ENCODE measurements at regions not wholly inside any gene's neighbourhood (a gene's known extent, or its start where the extent isn't known, plus 50 kb on each side); places are given as distances from the start of the nearest gene placed in this dataset.

DNA sequence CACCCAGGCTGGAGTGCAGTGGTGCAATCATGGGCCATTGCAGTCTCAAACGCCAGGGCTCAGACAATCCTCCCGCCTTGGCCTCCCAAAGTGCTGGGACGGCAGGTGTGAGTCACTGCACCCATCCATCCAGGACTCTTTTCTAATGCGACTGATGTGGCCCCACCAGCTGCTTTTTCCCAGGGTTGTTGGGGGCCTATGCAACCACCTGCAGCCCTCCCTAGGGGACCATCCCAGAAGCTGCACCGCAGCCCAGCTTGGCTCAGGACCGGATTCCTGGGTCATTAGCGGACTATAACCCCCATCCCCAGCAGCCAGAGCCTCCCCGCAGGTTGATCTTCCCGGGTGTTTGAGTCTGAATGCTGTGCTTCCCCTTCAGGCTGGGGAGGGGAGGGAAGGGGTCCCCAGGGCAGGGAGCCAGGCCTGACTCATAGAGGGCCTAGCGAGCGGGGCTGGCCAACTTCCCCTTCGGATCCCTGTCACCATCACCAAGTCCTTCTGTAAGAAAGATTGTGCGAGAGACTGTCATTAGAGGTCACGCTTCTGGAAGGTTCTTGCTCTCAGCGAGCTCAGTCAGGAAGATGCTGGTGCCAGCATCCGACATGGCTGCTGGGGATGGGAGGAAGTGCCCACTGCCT is 108.7 kb upstream of the ACTRT2 start (continued):
- TF ChIP-seq, protein P1, sequence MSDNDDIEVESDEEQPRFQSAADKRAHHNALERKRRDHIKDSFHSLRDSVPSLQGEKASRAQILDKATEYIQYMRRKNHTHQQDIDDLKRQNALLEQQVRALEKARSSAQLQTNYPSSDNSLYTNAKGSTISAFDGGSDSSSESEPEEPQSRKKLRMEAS (IDR thresholded peaks at IDR 0.05): no peak
- TF ChIP-seq CHD1 (IDR thresholded peaks at IDR 0.05; ENCODE audit: low read depth, low read length) (no peak), GTF2F1 (IDR thresholded peaks at IDR 0.05; ENCODE audit: borderline replicate concordance, low read depth, low read length) (no peak), FOSL1 (IDR thresholded peaks at IDR 0.05; ENCODE audit: insufficient read depth, low read depth, low read length) (no peak)
